GM10266 (cell line): ENCODE measurements at regions not wholly inside any gene's neighbourhood (a gene's known extent, or its start where the extent isn't known, plus 50 kb on each side); places are given as distances from the start of the nearest gene placed in this dataset.

Source experiments
- DNase-seq: peaks from one replicate; pipeline ENCODE4 v3.0.0; 2012; ENCODE audit errors: extremely low spot score
- TF ChIP-seq, protein P1 (sequence below): IDR thresholded peaks from 2 replicates; pipeline ENCODE4 v1.5.1; 2012; ENCODE audit warnings: mild to moderate bottlenecking, low read depth; ENCODE audit not compliant: control insufficient read depth, insufficient read depth; ENCODE audit errors: missing control alignments

DNA sequence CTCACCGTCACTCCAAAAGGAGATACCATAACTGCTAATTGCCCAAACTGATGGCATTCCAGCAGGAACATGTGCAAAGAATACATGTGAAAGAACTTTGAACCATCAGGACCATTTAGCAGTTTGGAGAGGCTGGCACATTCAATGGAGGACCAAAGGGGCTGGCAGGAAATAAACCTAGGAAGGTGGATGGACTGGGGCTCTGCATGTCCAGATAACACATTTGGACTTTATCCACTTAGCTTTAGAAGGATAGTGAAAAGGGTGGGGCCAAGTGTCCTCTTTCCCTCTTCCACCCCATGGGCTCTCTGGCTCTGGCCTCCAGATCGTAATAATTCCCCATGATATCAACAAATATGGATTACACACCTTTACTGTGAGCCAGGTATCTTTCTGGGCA, 58.8 kb upstream of the CALM2 start:
- TF ChIP-seq, protein P1, sequence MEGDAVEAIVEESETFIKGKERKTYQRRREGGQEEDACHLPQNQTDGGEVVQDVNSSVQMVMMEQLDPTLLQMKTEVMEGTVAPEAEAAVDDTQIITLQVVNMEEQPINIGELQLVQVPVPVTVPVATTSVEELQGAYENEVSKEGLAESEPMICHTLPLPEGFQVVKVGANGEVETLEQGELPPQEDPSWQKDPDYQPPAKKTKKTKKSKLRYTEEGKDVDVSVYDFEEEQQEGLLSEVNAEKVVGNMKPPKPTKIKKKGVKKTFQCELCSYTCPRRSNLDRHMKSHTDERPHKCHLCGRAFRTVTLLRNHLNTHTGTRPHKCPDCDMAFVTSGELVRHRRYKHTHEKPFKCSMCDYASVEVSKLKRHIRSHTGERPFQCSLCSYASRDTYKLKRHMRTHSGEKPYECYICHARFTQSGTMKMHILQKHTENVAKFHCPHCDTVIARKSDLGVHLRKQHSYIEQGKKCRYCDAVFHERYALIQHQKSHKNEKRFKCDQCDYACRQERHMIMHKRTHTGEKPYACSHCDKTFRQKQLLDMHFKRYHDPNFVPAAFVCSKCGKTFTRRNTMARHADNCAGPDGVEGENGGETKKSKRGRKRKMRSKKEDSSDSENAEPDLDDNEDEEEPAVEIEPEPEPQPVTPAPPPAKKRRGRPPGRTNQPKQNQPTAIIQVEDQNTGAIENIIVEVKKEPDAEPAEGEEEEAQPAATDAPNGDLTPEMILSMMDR, result no peak
- DNase-seq, result no peak

DNA sequence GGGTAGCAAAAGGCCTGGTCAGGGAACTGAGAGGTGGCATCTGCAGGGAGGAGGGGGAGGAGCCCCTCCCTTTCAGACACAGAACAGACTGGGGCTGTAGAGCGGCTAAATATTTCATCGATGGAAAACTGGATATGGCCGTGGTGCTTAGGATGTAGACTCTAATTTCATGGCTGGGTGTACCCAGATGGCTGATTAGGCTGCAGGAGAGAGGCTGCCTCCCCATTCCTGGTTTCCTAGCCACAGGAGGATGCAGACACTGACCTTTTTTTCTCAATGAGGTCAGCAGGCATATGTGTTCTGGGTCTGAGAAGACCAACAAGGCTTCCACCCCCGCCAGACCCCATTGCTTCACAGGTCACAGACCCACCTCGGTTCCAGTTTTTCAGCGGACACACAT, 58.1 kb upstream of the CALM2 start:
- TF ChIP-seq, protein P1, result no peak
- DNase-seq, result no peak

DNA sequence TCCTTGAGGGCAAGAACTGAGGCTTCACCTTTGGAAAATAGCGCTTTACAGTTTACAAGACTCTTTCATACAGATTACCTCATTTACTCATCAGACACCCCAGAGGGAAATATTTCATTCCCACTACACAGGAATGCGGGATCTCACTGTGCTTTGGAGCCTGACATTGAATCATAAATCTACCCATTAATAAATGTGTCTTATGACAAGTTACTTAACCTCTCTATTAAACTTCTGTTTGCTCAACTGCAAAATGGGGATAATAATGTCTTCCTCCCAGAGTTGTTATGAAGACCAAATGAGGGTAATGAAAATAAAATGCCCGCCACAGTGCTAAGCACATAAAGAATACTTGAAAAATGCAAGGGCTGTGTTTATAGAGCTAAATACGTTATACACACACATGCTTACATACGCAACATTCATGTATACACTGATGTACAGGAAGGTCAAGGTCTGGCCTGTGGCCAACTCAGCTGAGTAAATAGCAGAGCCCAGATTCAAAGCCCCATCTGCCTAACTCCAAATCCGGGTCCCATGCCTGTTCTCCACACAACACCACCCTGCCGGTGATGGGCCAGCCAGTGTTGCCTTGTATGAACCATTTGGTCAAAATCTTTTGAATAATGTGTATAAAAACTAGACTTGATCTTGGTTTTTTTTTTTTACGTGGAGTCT, 56.6 kb upstream of the CALM2 start:
- TF ChIP-seq, protein P1, result no peak
- DNase-seq, result no peak

DNA sequence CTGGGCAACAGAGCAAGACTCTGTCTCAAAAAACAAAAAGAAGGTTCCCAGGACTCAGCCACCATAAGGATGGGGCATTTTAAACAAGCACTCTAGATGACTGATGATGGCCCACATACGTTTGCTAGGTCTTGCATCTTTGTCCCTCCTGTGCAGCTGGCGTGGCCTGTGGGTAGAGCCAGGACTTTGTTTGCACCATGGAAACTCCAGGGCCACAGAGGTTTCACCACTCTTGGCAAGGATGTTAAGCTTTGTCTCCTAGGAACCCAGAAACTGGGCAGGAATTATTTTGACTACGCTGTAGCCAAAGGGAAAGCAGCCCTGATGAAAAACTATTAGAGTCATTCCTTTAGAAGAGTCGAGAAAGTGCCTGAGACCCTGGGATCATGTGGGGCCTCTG, 54.1 kb upstream of the CALM2 start:
- TF ChIP-seq, protein P1, result no peak

DNA sequence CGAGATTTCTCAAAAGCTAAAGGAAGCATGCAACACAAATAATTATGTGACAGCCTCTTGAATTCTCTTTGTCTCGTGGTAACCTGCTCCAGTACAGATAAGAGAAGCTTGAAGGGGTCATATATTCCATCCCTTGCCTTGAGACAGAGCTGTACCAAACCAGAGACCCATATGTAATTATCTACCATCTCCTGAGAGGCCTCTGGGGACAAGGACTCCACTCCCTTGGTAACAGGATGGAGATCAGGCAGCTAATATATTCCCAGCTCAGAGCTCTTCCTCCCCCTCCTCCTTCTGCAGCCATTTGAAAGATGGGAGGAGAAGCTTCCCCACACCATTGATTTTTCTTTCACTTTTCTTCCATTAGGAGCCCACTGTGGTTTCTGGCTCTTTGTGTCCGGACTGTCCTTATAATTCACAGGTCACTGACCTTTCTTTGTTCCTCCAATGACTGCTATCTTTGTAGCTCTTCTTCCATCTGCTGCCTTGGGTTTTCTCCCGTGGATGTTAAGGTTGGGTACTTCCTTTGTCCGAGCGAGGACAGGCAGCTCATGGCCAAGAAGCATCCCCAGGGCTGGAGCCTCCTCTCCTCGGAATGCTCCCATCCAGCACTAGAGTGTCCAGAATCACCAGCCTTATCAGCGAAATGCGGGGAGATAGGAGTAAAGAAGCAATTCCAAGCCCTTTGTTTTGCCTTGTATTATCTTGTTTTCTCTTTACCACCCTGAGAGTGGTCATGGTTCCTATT, 51.4 kb upstream of the CALM2 start:
- TF ChIP-seq, protein P1, result no peak
- no peak for DNase-seq

More for the DNA sequence above, 54.1 kb upstream of the CALM2 start:
- no peak for DNase-seq

DNA sequence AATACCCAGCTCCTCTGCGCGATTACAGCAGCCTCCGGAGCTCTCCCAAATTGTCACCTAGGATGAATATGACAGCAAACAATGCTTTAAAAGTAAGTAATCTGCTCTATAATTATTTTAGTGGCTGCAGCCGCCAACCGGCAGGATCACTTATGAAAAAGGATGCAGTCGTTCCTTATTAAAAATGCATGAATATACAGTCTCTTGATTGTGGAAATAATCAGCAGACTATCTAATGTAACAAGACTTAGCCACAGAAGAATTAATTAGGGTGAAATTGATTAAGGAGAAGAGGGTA, 50.6 kb upstream of the CALM2 start:
- TF ChIP-seq, protein P1, result no peak
- no peak for DNase-seq
